ENCODE measurements at regions not wholly inside any gene's neighbourhood (a gene's known extent, or its start where the extent isn't known, plus 50 kb on each side); places are given as distances from the start of the nearest gene placed in this dataset.

- no peak for DNase-seq
These were observed 247.5 kb downstream of the KLF6 start for GRCh38 chr10:3537518-3537917.

GRCh38 chr10:3535001-3535400 lies 250.0 kb downstream of the KLF6 start:
- DNase-seq: no peak

- no peak for DNase-seq
These were observed 250.6 kb downstream of the KLF6 start for GRCh38 chr10:3534433-3534832.

GRCh38 chr10:3533296-3533695 lies 251.7 kb downstream of the KLF6 start:
- DNase-seq: no peak

- no peak for DNase-seq
These were observed 252.4 kb downstream of the KLF6 start for GRCh38 chr10:3532644-3533043.

- DNase-seq: no peak
These were observed 253.3 kb downstream of the KLF6 start for GRCh38 chr10:3531670-3532069.

- no peak for DNase-seq
These were observed 254.0 kb downstream of the KLF6 start for GRCh38 chr10:3530783-3531645.

GRCh38 chr10:3530346-3530745 lies 254.7 kb downstream of the KLF6 start:
- DNase-seq: no peak

- no peak for DNase-seq
These were observed 255.3 kb downstream of the KLF6 start for GRCh38 chr10:3529691-3530090.

- no peak for DNase-seq
These were observed 256.1 kb downstream of the KLF6 start for GRCh38 chr10:3528823-3529403.

GRCh38 chr10:3528271-3528670 lies 256.7 kb downstream of the KLF6 start:
- no peak for DNase-seq

- DNase-seq: no peak
These were observed 257.1 kb downstream of the KLF6 start for GRCh38 chr10:3527869-3528268.

- no peak for DNase-seq
These were observed 258.1 kb downstream of the KLF6 start for GRCh38 chr10:3526727-3527501.

GRCh38 chr10:3525832-3526449 lies 259.1 kb downstream of the KLF6 start:
- DNase-seq: no peak

- no peak for DNase-seq
These were observed 260.7 kb downstream of the KLF6 start for GRCh38 chr10:3524086-3524960.

- no peak for DNase-seq
These were observed 261.5 kb downstream of the KLF6 start for GRCh38 chr10:3523309-3524050.

- no peak for DNase-seq
These were observed 268.1 kb downstream of the KLF6 start for GRCh38 chr10:3516923-3517255.

GRCh38 chr10:3516234-3516922 lies 268.6 kb downstream of the KLF6 start:
- DNase-seq: no peak

- no peak for DNase-seq
These were observed 270.3 kb downstream of the KLF6 start for GRCh38 chr10:3514691-3515090.

GRCh38 chr10:3512263-3512662 lies 272.7 kb downstream of the KLF6 start:
- no peak for DNase-seq

- DNase-seq: no peak
These were observed 273.5 kb downstream of the KLF6 start for GRCh38 chr10:3511483-3511882.

All from stimulated activated CD8-positive, alpha-beta memory T cell treated with anti-CD3 and anti-CD28 coated beads, Interleukin-4, amount 100 ng/mL, for 48 hours (primary cell).